Chondrocyte (in vitro differentiated cells): ENCODE measurements at regions not wholly inside any gene's neighbourhood (a gene's known extent, or its start where the extent isn't known, plus 50 kb on each side); places are given as distances from the start of the nearest gene placed in this dataset.

Experiments used
- DNase-seq: peaks from one replicate; pipeline ENCODE4 v3.0.0; 2021; ENCODE audit warnings: mixed read lengths, low spot score
- H3K27ac Mint-ChIP-seq: one replicate; pipeline ENCODE4 v1.8.0; 2021; ENCODE audit warnings: mild to moderate bottlenecking, moderate library complexity, mixed read lengths; ENCODE audit not compliant: unreplicated experiment
- H3K27me3 Mint-ChIP-seq: 2 replicates; pipeline ENCODE4 v1.8.0; 2021; ENCODE audit warnings: low read depth, mixed read lengths
- H3K36me3 Mint-ChIP-seq: 2 replicates; pipeline ENCODE4 v1.8.0; 2021; ENCODE audit warnings: low read depth, mixed read lengths
- H3K4me1 Mint-ChIP-seq: 2 replicates; pipeline ENCODE4 v1.8.0; 2021; ENCODE audit warnings: low read depth, mild to moderate bottlenecking, mixed read lengths
- H3K4me3 Mint-ChIP-seq: one replicate; pipeline ENCODE4 v1.8.0; 2021; ENCODE audit warnings: mild to moderate bottlenecking, moderate library complexity, mixed read lengths; ENCODE audit not compliant: unreplicated experiment
- H3K9me3 Mint-ChIP-seq: 2 replicates; pipeline ENCODE4 v1.8.0; 2021; ENCODE audit warnings: low read depth, mixed read lengths
- CTCF ChIP-seq: fragments of 200-600 bp; sonication (generic); IDR thresholded peaks from 2 replicates; pipeline ENCODE4 v1.5.0; 2021; ENCODE audit warnings: antibody characterized with exemption, mild to moderate bottlenecking, moderate library complexity

GRCh38 chr10:8181496-8182157, 127.1 kb downstream of the GATA3 start:
- Mint-ChIP-seq H3K4me1 (no peaks in the 10 kb centered on the region), H3K27ac (no peak overlapping the region), H3K36me3 (no peaks in the 10 kb centered on the region), H3K4me3 (no peak overlapping the region), H3K9me3 (no peaks in the 10 kb centered on the region), H3K27me3 (peaks cover 5% of the 10 kb centered on the region)
- no peak for DNase-seq
- TF ChIP-seq CTCF = no peak

GRCh38 chr10:8182806-8183205, 128.3 kb downstream of the GATA3 start:
- Mint-ChIP-seq H3K4me1 (no peaks in the 10 kb centered on the region), H3K27me3 (peaks cover 5% of the 10 kb centered on the region), H3K27ac (no peak overlapping the region), H3K4me3 (no peak overlapping the region), H3K9me3 (no peaks in the 10 kb centered on the region), H3K36me3 (no peaks in the 10 kb centered on the region)
- no peak for DNase-seq
- no peak for TF ChIP-seq CTCF

DNA sequence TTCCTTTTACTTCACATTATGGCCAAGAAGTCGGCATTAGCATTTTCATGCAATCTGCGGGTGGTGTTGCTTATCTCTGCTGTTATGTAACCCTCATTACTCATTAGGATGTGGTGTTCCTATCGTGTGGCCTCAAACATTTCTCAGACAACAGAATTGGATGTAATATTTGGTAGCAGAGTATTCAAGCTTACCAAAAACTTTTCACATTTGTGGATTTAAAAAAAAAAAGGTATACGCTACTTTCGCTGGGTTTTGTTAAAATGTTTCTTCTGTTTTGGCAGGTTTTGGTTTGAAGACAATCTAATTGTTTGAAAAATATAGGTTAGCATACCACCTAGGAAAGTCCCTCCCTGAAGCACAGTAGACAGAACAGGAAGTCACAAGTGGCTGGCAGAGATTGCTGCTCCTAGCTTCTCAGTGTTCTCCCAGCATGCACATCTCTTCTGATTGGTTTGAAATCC, 128.8 kb downstream of the GATA3 start:
- H3K36me3 Mint-ChIP-seq = no peaks in the 10 kb centered on the region
- H3K27me3 Mint-ChIP-seq = peaks cover 5% of the 10 kb centered on the region
- H3K27ac Mint-ChIP-seq = no peak overlapping the region
- no peak overlapping the region for H3K4me3 Mint-ChIP-seq
- TF ChIP-seq CTCF = no peak
- H3K9me3 Mint-ChIP-seq = no peaks in the 10 kb centered on the region
- no peaks in the 10 kb centered on the region for H3K4me1 Mint-ChIP-seq
- DNase-seq = no peak

DNA sequence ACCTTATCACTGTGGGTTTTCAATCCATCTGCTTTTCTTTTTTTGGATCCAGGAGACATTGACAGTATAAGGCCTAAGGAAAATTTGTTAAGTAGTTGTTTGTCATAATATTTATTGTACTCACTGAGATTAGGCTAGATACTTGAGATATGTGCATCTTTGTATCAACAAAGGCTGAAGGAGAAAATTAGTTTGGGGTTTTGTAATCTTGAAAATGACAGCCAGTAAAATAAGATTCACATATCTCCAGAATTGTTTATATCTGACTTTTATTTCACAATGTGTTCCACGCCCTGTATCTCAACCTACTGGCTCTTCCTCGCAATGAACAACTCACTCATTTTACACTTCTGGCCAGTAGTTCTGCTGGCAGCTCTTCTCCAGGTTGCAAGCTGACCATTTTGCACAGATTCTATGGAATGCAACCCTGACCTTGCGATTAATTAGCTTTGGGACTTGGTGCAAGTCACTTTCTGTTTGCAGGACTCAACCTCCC, 132.7 kb downstream of the GATA3 start:
- Mint-ChIP-seq H3K36me3 (no peaks in the 10 kb centered on the region), H3K27me3 (peaks cover 3% of the 10 kb centered on the region), H3K4me3 (no peak overlapping the region), H3K27ac (no peak overlapping the region), H3K4me1 (no peaks in the 10 kb centered on the region), H3K9me3 (peaks cover 5% of the 10 kb centered on the region)
- no peak for TF ChIP-seq CTCF
- no peak for DNase-seq

DNA sequence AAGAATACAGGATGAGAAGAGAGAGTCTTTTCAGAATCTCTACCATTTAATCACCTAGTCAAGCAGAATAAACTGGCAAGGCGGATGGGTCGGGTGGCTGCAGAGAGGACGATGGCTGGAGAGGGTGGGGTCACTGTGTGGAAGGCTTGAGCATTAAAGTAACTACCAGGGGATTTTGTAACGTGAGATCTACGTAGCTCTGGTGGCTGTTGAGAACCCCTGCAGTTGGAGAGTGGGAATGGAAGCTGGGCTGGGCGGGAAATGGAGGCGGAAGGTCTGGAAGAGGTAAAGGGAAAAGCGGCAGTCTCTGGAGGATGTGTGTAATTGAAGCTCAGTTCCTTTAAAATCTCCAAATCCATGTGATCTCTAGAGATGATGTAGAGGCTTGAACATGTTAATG, 135.0 kb downstream of the GATA3 start:
- Mint-ChIP-seq H3K27ac (no peak overlapping the region), H3K36me3 (no peaks in the 10 kb centered on the region), H3K9me3 (peaks cover 5% of the 10 kb centered on the region), H3K4me1 (no peaks in the 10 kb centered on the region), H3K4me3 (no peak overlapping the region), H3K27me3 (peaks cover 3% of the 10 kb centered on the region)
- TF ChIP-seq CTCF = no peak
- DNase-seq = no peak
